HG03196 (cell line): ENCODE measurements at regions not wholly inside any gene's neighbourhood (a gene's known extent, or its start where the extent isn't known, plus 50 kb on each side); places are given as distances from the start of the nearest gene placed in this dataset.
"Not testable (repeated sequence)": the region's sequence is repeated elsewhere in the genome, so short reads cannot be mapped to it uniquely, and the experiment has no call there.

ENCODE experiments used
- ATAC-seq: cut with Tn5 transposase; IDR thresholded peaks from one replicate; pipeline ENCODE4 v1.9.1; 2021; ENCODE audit not compliant: unreplicated experiment

DNA sequence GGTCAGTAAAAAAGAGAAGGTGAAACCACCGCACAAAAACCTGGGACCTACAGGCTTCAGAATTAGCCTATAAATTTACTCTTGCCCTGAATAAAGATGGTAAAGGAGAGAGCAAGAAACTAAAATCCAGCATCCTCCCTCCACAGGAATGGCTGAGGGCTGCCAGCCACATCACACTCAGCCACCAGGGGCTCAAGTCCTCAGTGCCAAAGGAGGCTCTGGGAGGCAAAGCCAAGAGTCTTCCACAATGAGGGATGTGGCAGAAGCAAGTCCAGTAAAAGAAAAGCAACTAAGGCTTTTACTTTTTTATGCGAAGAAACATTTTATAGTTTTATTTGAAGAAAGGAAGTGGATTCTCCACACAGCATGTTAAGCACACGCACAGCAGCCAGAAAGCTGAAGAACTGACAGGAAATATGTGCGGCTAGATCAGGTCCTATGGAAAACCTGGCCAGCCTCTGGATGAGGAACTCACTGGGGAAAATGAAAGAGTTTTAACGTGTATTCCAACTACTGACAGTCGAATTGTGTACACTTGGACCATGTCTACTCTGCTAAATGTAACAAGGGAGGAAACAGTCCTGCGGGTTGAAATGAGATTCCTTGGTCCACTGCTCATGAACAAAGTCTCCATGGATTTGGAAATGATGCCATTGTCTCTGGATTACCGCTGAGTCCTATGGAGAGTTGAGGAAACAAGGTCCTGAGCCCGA, 219.4 kb upstream of the SSTR4 start:
- no peak for ATAC-seq

DNA sequence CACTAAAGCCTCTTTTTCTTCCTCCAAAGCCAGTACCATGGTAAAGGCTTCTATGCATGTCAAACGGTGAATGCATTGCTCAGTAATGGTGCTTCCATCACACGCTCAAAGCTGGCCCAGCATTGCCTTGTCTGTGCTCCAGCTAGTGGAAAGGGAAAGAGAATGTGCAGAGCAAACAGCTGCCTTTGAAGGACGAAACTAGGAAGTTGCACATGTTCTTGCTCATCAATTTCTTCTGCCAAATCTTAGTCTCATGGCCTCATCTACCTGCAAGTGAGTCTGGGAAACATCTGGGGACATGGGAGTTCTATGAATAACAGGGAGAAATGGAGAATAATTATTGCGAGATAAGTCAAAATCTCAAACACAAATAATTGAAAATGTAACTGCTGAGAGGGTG, 216.5 kb upstream of the SSTR4 start:
- ATAC-seq: no peak

DNA sequence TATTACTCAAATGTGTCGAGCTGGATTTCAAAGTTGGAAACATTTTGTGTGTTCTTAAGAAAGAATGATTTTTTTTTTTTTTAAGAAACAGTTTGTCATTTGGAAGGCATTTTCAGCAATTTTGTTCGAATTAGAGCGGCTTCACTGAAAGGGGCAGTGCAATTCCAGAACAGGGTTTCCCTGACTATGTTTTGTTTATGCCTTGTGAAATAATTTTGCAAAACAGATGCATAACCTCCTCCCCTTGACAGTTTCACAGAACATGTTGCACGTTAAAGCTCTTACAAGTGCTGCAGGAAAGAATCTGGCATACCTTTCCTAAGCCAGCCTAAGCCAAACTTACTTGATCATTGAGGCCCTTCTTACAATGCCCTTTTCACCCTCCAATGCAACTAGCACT, 216.0 kb upstream of the SSTR4 start:
- no peak for ATAC-seq

- ATAC-seq: no peak
Measured at GRCh38 chr20:22819784-22820183, 215.3 kb upstream of the SSTR4 start.

- no peak for ATAC-seq
Measured at GRCh38 chr20:22821081-22821727, 213.9 kb upstream of the SSTR4 start.

- ATAC-seq: no peak
Measured at GRCh38 chr20:22821796-22822195, 213.3 kb upstream of the SSTR4 start.

GRCh38 chr20:22823119-22823518, 212.0 kb upstream of the SSTR4 start:
- no peak for ATAC-seq

DNA sequence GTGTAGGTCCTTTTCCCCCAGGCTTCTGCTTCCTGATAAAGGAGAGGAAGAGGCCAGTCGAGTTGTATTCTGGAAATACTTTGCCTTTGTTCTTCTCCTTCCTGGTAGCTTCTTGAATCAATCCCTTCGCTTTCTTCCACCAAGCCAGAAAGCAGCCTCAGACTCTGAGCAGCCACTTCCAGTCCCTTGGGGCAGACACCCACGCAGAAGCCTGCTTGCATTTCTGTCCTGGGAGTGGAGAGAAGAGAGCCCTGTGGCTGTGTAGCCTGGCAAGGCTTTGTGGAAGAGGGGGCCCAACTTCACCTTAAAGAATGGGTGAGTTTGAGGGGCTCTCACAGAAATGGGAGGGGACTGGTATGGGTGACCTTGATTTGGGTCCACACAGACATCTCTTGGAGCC, 211.0 kb upstream of the SSTR4 start:
- no peak for ATAC-seq

GRCh38 chr20:22825076-22825475, 210.0 kb upstream of the SSTR4 start:
- no peak for ATAC-seq

GRCh38 chr20:22825546-22825945, 209.6 kb upstream of the SSTR4 start:
- ATAC-seq: no peak

GRCh38 chr20:22826306-22827230, 208.5 kb upstream of the SSTR4 start:
- no peak for ATAC-seq

DNA sequence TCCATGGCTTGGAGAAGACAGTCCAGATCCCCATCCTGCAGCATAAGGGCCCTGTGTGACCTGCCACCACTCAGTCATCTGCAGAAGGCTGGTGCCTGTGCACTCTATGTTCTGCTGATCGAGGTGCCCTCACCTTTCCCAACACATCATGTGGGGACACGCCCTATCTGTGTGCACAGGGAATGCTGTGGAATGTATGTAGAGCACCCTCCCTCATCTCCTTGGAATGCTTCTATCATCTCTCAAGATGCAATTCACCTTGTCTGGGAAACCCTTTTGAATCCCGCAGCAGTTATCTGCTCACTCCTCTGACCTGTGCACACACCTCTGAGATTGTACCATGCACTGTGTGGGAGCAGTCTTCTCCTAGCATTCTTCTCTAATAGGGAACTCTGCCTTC, 207.2 kb upstream of the SSTR4 start:
- no peak for ATAC-seq

- ATAC-seq: no peak
Measured at GRCh38 chr20:22829356-22829755, 205.8 kb upstream of the SSTR4 start.

DNA sequence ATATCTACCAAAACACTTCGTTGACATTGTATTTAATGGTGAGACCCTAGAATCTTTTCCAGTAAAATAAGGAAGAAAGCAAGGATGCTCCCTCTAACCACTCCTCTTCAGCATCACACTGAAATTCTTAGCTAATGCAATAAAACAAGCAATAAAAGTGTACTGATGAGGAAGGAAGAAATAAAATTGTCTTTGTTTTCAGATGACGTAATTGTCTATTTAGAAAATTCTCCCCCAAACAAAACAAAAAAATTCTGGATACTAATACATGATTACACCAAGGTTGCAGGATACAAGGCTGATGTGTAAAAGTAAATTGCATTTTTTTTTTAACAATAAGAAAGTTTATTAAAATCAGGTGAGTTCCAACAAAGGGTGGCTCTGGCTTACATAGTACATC, 205.0 kb upstream of the SSTR4 start:
- no peak for ATAC-seq

- ATAC-seq: not testable (repeated sequence)
Measured at GRCh38 chr20:22830715-22831114, 204.4 kb upstream of the SSTR4 start.

DNA sequence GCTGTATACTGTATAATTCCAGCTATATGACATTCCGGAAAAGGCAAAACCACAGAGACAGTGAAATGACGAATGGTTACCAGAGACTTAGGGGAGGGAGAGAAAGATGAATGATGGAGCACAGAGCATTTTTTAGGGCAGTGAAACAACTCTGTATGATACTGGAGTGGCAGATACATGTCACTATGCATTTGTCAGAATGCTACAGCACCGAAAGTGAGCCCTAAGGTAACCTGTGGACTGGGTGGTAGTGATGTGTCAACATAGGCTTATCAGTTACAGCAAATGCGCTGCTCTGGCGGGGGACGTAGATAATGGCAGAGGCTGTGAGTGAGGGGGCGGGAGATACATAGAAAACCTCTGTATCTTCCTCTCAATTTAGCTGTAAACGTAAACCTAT, 201.3 kb upstream of the SSTR4 start:
- ATAC-seq: no peak

- ATAC-seq: no peak
Measured at GRCh38 chr20:22834651-22835256, 200.4 kb upstream of the SSTR4 start.

DNA sequence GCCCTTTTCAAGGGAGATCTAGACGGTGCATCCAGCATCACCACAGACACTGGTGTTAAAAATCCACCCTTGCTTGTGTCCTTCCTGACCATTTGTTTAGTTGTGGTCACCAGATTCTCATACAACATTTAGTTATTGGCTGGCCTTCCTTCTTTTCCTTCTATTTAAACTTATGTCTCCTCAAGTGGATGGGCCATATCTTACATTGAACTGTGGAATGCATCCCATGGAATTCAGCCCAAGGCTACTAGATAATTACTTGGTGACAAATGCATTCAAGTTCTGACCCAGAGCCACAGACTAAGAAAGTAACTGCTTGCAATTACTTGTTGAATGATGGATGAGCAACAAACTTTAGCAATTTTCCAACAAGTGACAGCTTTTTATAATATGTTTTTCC, 198.9 kb upstream of the SSTR4 start:
- ATAC-seq: no peak

- no peak for ATAC-seq
Measured at GRCh38 chr20:22836877-22837276, 198.2 kb upstream of the SSTR4 start.

GRCh38 chr20:22838001-22838400, 197.1 kb upstream of the SSTR4 start:
- no peak for ATAC-seq

DNA sequence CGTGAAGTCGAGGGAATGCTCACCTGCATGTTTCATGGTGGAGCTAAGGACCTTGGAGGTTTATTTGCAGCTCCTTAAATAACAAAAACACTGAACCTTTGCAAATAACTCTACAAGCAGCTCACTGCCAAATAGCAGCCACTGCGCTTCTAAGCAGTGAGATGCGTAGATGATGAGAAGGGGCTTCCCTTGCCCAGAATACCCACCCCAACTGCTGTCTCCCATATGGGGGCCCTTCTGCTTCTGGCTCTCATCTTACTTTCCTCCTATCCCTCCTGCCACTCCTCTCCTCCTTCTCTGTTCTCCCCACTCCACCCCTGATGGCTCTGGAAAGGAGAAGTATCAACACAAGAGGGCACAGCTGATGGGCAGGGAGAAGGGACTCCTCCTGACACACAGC, 193.3 kb upstream of the SSTR4 start:
- ATAC-seq: no peak
